AG04450 (cell line): ENCODE measurements at regions not wholly inside any gene's neighbourhood (a gene's known extent, or its start where the extent isn't known, plus 50 kb on each side); places are given as distances from the start of the nearest gene placed in this dataset.

Experiments used
- CTCF ChIA-PET: fragments of 300-600, 350-600 bp; formaldehyde crosslinking; extraction: SDS; loops from one replicate; lab custom pipeline; 2022; ENCODE audit warnings: antibody characterized with exemption, inconsistent platforms; lab: Charles Lee
- POLR2A ChIA-PET: fragments of 350-600 bp; formaldehyde crosslinking; extraction: SDS; loops from one replicate; lab custom pipeline; 2021; ENCODE audit warnings: antibody characterized with exemption, inconsistent platforms; lab: Yijun Ruan, JAX
- DNase-seq: peaks from one replicate; pipeline ENCODE4 v3.0.0-alpha.2; 2011; ENCODE audit warnings: low read depth, low spot score
- H3K27ac ChIP-seq: one replicate; pipeline ENCODE4 v1.5.1; 2012; ENCODE audit warnings: low read depth, low read length, control low read depth
- H3K27me3 ChIP-seq: one replicate; pipeline ENCODE4 v1.6.0; 2012; ENCODE audit warnings: low read length; ENCODE audit not compliant: control insufficient read depth, insufficient read depth
- H3K4me3 ChIP-seq: 2 replicates; pipeline ENCODE4 v1.5.1; 2011; ENCODE audit warnings: mild to moderate bottlenecking, low read depth, low read length, control low read depth
- H3K9me3 ChIP-seq: 2 replicates; pipeline ENCODE4 v1.5.1; 2012; ENCODE audit warnings: low read length; ENCODE audit not compliant: control insufficient read depth, insufficient read depth
- TF ChIP-seq, protein P1 (sequence below): IDR thresholded peaks from 2 replicates; pipeline ENCODE4 v1.5.1; 2011; ENCODE audit warnings: low read depth, low read length, control low read depth, inconsistent platforms

GRCh38 chr5:50564079-50564478 is 102.4 kb upstream of the PARP8 start:
- Histone ChIP-seq H3K4me3 (no peak overlapping the region), H3K9me3 (no peaks in the 10 kb centered on the region), H3K27me3 (no peaks in the 10 kb centered on the region), H3K27ac (no peak overlapping the region)
- CTCF ChIA-PET, result no interaction called here
- TF ChIP-seq, protein P1, sequence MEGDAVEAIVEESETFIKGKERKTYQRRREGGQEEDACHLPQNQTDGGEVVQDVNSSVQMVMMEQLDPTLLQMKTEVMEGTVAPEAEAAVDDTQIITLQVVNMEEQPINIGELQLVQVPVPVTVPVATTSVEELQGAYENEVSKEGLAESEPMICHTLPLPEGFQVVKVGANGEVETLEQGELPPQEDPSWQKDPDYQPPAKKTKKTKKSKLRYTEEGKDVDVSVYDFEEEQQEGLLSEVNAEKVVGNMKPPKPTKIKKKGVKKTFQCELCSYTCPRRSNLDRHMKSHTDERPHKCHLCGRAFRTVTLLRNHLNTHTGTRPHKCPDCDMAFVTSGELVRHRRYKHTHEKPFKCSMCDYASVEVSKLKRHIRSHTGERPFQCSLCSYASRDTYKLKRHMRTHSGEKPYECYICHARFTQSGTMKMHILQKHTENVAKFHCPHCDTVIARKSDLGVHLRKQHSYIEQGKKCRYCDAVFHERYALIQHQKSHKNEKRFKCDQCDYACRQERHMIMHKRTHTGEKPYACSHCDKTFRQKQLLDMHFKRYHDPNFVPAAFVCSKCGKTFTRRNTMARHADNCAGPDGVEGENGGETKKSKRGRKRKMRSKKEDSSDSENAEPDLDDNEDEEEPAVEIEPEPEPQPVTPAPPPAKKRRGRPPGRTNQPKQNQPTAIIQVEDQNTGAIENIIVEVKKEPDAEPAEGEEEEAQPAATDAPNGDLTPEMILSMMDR, result no peak
- POLR2A ChIA-PET, result no interaction called here
- DNase-seq, result no peak

DNA sequence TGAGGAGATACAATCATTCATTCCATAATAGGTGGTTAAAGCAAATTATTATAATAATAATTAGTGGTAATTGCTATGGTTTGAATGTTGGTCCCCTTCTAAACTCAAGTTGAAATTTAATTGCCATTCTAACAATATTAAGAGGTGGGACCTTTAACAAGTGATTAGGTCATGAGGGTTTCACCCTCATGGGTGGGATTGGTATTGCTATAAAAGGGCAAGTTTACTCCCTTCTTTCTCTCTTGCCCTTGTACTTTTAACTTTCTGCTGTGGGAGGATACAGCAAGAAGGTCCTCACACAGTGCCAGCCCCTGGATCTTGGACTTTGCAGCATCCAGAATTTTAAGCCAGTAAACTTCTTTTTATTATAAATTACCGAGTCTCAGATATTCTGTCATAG is 101.9 kb upstream of the PARP8 start:
- ChIA-PET POLR2A (no interaction called here), CTCF (no interaction called here)
- Histone ChIP-seq H3K9me3 (no peaks in the 10 kb centered on the region), H3K27me3 (no peaks in the 10 kb centered on the region), H3K27ac (no peak overlapping the region), H3K4me3 (no peak overlapping the region)
- TF ChIP-seq, protein P1, result no peak
- DNase-seq, result no peak

- H3K9me3 ChIP-seq, result no peaks in the 10 kb centered on the region
- ChIA-PET POLR2A (no interaction called here), CTCF (interaction anchor here (1.2 kb wide), 1 partner anchor 177 kb away, joined by 3 read pairs; no protein-coding TSS in a partner anchor)
- H3K27ac ChIP-seq, result no peak overlapping the region
- no peak for DNase-seq
- H3K27me3 ChIP-seq, result no peaks in the 10 kb centered on the region
- H3K4me3 ChIP-seq, result no peak overlapping the region
- TF ChIP-seq, protein P1, result no peak
Observed at GRCh38 chr5:50574121-50574520, 92.3 kb upstream of the PARP8 start.

GRCh38 chr5:50575740-50576139 is 90.7 kb upstream of the PARP8 start:
- H3K4me3 ChIP-seq, result no peak overlapping the region
- TF ChIP-seq, protein P1, result no peak
- no peaks in the 10 kb centered on the region for H3K9me3 ChIP-seq
- H3K27ac ChIP-seq, result no peak overlapping the region
- ChIA-PET POLR2A (no interaction called here), CTCF (no interaction called here)
- no peak for DNase-seq
- no peaks in the 10 kb centered on the region for H3K27me3 ChIP-seq

DNA sequence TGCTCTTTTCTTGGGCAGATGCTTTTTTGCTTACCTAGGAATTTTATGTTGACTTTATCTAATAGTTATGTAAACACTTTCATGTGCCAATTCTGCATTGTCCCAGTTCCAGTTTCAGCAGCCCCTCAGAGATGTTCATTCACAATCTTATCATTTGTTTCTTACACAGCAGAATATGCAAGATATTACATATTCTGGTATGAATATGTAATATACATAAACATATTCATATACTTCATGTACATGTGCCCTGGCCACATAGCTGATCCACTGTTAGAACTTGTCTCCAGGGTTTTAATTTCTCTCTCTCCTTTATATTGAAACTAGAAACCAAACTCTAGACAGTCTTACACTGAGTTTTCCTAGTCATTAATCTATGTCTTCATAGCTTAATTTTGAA is 90.2 kb upstream of the PARP8 start:
- no peak overlapping the region for H3K27ac ChIP-seq
- ChIA-PET POLR2A (no interaction called here), CTCF (interaction anchor here (0.5 kb wide), 2 partner anchors 25 to 28 kb away, joined by 3 read pairs; no protein-coding TSS in a partner anchor)
- no peaks in the 10 kb centered on the region for H3K27me3 ChIP-seq
- no peaks in the 10 kb centered on the region for H3K9me3 ChIP-seq
- TF ChIP-seq, protein P1, result no peak
- no peak overlapping the region for H3K4me3 ChIP-seq
- no peak for DNase-seq
